ENCODE measurements at regions not wholly inside any gene's neighbourhood (a gene's known extent, or its start where the extent isn't known, plus 50 kb on each side); places are given as distances from the start of the nearest gene placed in this dataset.

DNA sequence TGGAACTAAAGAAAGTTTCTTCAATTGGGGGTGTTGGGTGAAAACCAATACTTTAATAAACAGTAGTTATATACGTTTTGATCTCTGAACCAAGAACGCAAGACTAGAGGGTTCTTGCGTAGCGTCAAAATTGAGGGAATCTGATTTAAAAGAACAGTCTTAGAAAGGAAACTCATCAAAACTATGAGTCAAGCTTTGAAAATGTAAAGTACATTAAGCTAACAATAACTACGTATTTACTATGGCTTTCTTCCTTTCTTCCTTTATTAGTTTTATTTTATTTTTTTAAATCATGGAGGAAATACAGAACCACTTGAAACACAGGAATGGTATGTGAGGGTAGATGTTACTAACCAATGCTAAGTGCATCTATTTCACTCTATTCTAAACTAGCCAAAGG lies 287.0 kb upstream of the RSPO3 start:
- TF ChIP-seq, protein P1, sequence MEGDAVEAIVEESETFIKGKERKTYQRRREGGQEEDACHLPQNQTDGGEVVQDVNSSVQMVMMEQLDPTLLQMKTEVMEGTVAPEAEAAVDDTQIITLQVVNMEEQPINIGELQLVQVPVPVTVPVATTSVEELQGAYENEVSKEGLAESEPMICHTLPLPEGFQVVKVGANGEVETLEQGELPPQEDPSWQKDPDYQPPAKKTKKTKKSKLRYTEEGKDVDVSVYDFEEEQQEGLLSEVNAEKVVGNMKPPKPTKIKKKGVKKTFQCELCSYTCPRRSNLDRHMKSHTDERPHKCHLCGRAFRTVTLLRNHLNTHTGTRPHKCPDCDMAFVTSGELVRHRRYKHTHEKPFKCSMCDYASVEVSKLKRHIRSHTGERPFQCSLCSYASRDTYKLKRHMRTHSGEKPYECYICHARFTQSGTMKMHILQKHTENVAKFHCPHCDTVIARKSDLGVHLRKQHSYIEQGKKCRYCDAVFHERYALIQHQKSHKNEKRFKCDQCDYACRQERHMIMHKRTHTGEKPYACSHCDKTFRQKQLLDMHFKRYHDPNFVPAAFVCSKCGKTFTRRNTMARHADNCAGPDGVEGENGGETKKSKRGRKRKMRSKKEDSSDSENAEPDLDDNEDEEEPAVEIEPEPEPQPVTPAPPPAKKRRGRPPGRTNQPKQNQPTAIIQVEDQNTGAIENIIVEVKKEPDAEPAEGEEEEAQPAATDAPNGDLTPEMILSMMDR (IDR thresholded peaks at IDR 0.05; ENCODE audit: unreplicated experiment) = no peak
- Mint-ChIP-seq H3K9me3 (peaks cover 12% of the 10 kb centered on the region), H3K4me3 (no peak overlapping the region), H3K4me1 (peaks cover 8% of the 10 kb centered on the region), H3K27me3 (ENCODE audit: low read depth) (no peaks in the 10 kb centered on the region), H3K27ac (peak overlapping the region; percentile 57), H3K36me3 (no peaks in the 10 kb centered on the region)
- no peak for DNase-seq (ENCODE audit: low spot score in 2 of 2, unreplicated experiment in 2 of 2)

DNA sequence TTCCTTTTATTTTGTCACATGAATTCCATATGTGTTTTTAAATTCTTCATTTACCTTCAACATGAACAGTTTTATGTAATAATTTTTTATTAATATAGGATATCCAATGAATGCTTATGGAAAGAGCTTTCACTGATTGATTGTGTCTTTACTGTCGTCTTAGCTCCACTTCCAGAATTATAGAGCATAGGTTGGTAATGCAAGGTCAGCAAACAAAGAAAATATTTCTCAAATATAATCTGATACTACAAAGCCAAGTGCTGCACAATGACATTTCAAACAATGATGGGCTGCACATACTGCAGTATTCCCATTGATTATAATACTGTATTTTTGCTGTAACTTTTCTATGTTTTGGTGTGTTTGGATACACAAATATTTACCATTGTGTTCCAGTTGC lies 275.7 kb upstream of the RSPO3 start:
- DNase-seq (ENCODE audit: low spot score in 2 of 2, unreplicated experiment in 2 of 2) = no peak
- H3K36me3 Mint-ChIP-seq = peaks cover 9% of the 10 kb centered on the region

DNA sequence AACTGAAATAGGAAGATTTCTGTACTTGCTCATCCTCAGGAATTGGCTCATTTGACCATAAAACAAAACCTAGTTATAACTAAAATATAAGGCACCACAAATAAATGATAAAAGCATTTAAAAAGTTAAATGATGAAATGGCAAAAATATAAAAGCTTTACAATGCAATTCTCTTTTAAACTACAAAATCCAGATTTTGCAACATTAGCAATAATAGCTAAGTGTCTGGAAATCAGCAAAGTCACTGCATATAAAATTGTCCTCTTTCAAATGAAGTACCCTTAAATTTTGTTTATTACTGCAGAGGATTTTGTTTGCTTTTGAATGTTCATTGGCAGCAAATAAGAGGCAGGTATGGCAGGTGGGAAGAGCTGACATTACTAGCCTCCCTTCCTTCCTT lies 270.4 kb upstream of the RSPO3 start:
- Mint-ChIP-seq H3K9me3 (peaks cover 9% of the 10 kb centered on the region), H3K36me3 (peaks cover 11% of the 10 kb centered on the region), H3K27ac (no peak overlapping the region), H3K4me1 (peaks cover 12% of the 10 kb centered on the region), H3K27me3 (ENCODE audit: low read depth) (no peaks in the 10 kb centered on the region), H3K4me3 (no peak overlapping the region)
- TF ChIP-seq, protein P1 (IDR thresholded peaks at IDR 0.05; ENCODE audit: unreplicated experiment) = no peak
- DNase-seq (ENCODE audit: low spot score in 2 of 2, unreplicated experiment in 2 of 2) = no peak

More for the DNA sequence above, 275.7 kb upstream of the RSPO3 start:
- no peaks in the 10 kb centered on the region for H3K27me3 Mint-ChIP-seq (ENCODE audit: low read depth)
- no peak overlapping the region for H3K27ac Mint-ChIP-seq
- H3K9me3 Mint-ChIP-seq = peaks cover 12% of the 10 kb centered on the region
- TF ChIP-seq, protein P1 (IDR thresholded peaks at IDR 0.05; ENCODE audit: unreplicated experiment) = no peak
- H3K4me1 Mint-ChIP-seq = peaks cover 19% of the 10 kb centered on the region
- H3K4me3 Mint-ChIP-seq = no peak overlapping the region

DNA sequence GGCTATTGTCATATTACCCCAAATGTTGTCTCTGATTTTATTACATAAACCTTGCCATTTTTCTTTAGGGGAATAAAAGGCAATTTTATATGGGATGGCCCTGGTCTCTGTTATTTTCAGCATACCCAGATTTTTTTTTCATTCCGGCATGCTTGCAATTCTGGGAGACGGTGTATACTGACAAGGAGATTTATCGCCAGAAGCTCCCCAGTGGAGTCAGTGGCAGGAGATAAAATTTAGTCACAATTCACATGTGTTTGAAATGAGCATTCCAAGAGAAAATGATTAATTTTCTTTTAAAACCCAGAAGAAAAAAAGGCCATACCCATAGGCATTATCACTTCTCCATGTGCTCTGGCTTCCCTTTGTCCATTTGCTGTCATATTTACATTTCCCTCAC lies 250.8 kb upstream of the RSPO3 start:
- TF ChIP-seq, protein P1 (IDR thresholded peaks at IDR 0.05; ENCODE audit: unreplicated experiment) = no peak
- no peaks in the 10 kb centered on the region for H3K27me3 Mint-ChIP-seq (ENCODE audit: low read depth)
- DNase-seq (ENCODE audit: low spot score in 2 of 2, unreplicated experiment in 2 of 2) = no peak
- H3K4me3 Mint-ChIP-seq = no peak overlapping the region
- H3K27ac Mint-ChIP-seq = peak overlapping the region; percentile 21
- peaks cover 17% of the 10 kb centered on the region for H3K36me3 Mint-ChIP-seq
- peaks cover 27% of the 10 kb centered on the region for H3K4me1 Mint-ChIP-seq
- H3K9me3 Mint-ChIP-seq = peaks cover 20% of the 10 kb centered on the region

DNA sequence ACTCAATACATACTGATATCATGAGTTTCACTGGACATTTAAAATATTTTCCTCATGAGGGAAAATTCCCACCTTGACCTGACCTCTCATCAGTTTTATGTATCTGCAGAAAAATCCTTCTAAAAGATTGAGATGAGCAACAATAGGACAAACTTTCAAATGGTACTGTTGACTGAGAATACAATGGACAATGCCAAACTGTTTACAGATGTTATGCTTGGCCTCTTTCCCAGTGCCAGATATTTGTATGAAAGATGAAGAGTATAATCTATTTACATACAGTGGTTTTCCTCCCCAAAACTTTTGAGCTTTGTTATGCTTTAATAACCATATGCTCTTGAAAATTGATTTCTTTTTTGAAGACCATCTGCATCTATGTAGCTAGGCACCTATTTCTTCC lies 245.1 kb upstream of the RSPO3 start:
- H3K4me1 Mint-ChIP-seq = peaks cover 18% of the 10 kb centered on the region
- H3K27ac Mint-ChIP-seq = no peak overlapping the region
- TF ChIP-seq, protein P1 (IDR thresholded peaks at IDR 0.05; ENCODE audit: unreplicated experiment) = no peak
- peaks cover 11% of the 10 kb centered on the region for H3K9me3 Mint-ChIP-seq
- H3K27me3 Mint-ChIP-seq (ENCODE audit: low read depth) = no peaks in the 10 kb centered on the region
- no peaks in the 10 kb centered on the region for H3K36me3 Mint-ChIP-seq
- no peak overlapping the region for H3K4me3 Mint-ChIP-seq
- DNase-seq (ENCODE audit: low spot score in 2 of 2, unreplicated experiment in 2 of 2) = no peak

DNA sequence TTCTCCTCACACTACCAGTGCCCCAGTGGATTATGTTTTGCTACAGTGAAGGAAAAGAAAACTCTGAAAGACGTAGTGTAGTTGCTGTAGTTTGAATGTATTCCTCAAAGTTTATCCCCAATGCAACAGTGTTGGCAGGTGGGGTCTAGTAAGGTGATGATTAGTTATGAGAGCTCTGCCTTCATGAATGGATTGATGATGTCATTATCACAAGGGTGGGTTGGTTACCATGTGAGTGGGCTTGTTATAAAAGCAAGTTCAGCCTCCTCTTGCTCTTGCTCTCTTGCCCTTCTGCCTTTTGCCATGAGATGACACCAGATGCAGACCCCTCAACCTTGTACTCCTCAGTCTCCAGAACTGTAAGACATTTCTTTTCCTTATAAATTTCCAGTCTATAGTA lies 244.7 kb upstream of the RSPO3 start:
- Mint-ChIP-seq H3K36me3 (no peaks in the 10 kb centered on the region), H3K27me3 (ENCODE audit: low read depth) (no peaks in the 10 kb centered on the region), H3K9me3 (peaks cover 11% of the 10 kb centered on the region), H3K27ac (no peak overlapping the region), H3K4me1 (peaks cover 17% of the 10 kb centered on the region), H3K4me3 (no peak overlapping the region)
- TF ChIP-seq, protein P1 (IDR thresholded peaks at IDR 0.05; ENCODE audit: unreplicated experiment) = no peak
- DNase-seq (ENCODE audit: low spot score in 2 of 2, unreplicated experiment in 2 of 2) = no peak

Data from mesothelial cell of epicardium (in vitro differentiated cells).